HG03139 (cell line): ENCODE measurements at regions not wholly inside any gene's neighbourhood (a gene's known extent, or its start where the extent isn't known, plus 50 kb on each side); places are given as distances from the start of the nearest gene placed in this dataset.

Source experiments
- ATAC-seq: cut with Tn5 transposase; IDR thresholded peaks from one replicate; pipeline ENCODE4 v1.9.1; 2021; ENCODE audit not compliant: unreplicated experiment

DNA sequence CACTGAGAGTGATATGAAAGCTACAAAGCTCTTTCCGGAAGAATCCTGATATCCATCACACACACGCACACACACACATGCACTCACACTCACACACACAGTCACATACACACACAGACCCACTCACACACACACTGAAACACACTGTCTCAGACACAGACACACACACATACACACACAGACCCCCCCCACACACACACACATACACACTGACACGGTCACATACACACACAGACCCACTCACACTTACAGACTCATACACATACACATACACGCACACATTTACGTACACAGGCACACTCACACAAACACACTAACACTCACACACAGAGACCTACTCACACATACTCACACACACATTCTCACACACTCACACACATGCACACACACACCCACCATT is 58.6 kb downstream of the LIG4 start:
- ATAC-seq, result no peak

DNA sequence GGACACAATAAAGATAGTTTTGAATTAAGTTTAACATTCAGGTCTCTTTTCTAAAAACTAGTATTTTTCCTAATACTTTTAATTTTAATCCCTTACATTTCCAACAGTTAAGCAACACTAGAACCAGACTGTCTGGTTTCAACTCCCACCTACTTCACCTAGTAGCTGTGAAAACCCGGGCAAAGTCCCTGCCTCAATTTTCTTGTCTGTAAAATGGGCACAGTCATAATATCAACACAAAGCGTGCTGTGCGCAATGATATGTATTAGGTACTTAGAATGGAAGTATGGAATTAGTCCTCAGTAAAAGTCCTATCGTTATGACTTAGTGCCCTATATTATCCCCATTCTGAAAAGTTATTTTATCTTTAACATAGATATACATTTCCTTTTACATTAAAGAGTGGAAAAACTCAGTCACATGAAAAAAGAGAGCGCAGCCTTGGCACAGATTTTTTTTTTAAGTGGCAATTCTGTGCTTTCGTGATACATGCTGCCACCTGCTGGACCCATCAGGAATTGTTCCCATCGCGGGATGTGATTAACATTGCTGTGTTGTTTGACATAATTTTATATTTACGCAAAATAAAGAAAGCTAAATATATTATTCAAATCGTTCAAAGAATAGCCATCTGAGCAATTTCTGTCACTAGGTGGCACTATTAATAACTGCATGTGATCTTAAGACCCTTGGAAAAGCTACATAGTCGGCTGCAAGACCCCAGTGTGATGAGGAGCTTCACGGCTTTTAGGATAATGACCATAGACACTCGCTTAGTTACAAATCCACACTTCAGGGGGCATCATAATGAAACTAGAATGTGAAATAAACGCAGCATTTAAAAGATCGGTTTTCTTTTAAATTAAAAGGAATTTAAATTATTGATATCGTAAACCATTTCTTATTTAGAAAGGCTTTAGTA is 59.9 kb downstream of the LIG4 start:
- ATAC-seq, result no peak

- ATAC-seq, result no peak
These were observed 60.9 kb downstream of the LIG4 start for GRCh38 chr13:108154421-108154858.

- ATAC-seq, result no peak
These were observed 68.7 kb downstream of the LIG4 start for GRCh38 chr13:108146642-108147041.

DNA sequence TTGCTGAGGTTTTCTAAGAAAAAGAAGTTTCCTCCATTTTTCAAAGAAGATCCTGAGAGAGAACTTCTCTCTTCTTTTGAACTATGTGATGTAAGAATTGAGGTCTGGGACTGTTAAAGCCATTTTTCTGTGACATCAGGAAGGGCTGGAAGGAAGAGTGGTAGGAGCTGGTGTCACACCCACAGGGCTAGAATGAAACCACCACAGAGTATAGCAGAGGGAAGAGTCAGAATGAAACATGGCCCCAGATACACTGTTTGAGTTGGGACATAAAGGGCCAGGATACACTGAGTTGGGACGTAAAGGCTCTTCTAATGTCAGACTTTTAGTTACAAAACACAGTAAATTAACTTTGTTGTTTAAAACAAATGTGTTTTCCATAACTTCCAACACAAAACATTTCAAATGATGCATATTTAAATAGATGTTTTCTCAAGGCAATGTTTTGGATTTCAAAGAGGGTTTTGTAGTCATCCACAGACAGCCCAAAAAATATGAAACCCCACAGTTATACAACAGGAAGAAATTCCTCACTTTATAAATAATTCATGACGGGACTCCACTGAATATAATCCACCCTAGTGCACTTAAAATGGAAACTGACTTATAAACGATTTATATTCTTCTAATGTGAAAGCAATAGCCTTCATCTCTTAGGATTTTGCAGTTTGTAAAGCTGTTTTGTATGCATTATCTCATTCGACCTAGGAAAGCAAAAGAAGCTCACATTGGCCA is 72.5 kb downstream of the LIG4 start:
- no peak for ATAC-seq

DNA sequence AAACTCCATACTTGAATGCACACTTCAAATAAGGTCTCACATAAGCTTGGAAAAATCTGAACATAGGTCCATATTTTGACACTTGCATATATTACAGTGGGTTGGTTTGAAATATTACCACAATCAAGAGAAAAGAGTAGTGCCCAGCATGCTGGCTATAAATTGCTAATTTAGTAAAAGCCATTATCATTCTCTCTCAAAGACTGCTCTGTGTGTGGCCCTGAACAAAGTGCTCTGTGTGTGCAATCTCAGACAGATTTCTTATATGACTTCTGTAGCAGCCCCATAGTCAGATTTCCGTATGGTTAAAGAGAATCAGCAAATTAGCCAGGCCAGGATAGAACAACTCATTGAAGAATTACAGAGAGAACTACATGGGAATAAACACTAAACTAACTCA is 78.2 kb downstream of the LIG4 start:
- ATAC-seq, result no peak

- ATAC-seq, result no peak
These were observed 87.9 kb downstream of the LIG4 start for GRCh38 chr13:108127406-108127805.

DNA sequence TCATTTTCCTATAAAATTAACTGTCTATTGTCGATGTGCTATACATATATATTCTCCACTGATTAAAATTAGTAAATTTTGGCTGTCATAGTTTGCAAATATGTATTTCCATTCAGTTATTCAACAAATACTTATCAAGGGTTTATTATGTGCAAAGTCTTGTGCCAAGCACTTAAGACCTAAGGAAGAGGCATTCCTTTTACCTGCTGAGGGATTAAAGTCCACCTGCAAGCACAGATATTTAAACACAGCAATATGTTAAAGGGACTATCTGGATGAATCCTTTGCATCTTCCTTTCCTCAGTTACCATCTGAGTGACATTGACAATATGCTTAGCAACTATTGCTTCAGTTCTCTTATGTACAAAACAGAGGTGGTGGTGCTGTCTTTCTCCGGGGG is 89.3 kb downstream of the LIG4 start:
- ATAC-seq, result no peak

DNA sequence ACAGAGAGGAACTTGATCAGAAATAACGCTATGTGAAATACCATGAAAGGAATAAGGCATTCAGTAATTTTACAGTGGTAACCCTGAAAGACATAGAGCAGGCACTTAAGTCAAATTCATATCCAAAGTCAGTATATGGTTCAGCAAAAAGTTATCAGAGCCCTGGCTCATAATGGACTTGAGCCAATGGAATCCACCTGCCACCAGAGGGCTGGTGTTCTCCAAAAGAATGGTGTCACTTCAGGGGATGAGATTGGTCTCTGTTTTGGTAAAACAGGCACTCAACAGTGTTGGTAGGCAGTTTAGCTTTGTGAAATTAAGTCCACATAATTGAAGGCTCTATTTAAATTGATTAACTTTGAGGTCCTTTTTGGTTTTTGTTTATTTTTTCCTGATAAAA is 93.9 kb downstream of the LIG4 start:
- no peak for ATAC-seq

DNA sequence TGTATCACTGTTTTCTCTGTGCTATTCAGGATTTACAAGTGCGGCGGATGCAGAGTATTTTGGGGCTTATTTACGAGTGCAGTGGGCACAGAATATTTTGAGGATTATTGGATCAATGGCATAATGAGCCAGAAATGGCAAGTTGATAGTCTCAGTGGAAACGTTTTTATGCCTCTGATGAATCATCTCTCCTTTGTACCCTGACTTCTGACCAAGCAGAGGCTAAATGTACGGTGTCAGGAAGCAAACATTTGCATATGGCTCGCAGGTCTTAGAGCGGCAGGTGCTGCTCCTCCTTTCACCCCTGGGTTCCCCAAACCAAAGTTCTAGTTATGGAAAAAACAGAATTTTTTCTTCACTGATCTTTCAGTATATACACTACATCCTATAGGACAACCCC is 94.5 kb downstream of the LIG4 start:
- ATAC-seq, result no peak

DNA sequence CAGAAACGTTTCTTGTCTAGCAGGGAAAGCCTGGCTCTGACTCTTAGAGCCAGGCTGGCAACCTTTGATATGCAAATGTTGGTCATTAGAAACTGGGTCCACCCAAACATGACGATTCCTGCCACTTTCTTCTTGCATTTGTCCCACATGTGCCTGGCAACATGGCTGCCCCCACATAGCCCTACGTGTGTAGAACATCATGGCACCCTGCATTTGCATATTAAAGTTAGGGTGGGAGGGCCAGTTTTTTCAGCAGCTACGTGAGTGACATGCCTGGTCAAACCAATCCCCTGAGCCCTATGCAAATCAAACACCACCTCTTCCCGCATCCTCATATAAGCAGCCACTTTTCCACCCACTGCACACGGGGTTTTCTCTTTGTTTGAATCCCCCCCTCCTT is 95.0 kb downstream of the LIG4 start:
- ATAC-seq, result no peak

DNA sequence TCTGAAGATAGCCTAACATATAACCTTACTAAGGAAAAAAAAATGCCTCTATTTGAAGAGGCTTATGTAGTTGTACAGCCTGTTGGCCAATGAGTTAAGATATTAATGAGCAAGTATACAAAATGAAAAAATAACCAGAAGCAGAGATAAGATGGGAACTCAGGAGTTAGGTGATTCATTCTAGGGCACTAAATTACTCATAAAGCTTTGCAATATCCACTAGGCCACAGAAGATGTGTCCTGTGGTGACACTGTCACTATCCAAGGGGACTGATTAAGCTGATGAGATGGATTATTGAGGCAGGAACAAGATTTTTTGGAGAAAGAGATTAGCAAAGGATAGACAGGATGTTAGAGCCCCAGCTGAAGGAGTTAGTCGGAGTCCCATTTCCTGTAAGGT is 99.6 kb downstream of the LIG4 start:
- ATAC-seq, result no peak

DNA sequence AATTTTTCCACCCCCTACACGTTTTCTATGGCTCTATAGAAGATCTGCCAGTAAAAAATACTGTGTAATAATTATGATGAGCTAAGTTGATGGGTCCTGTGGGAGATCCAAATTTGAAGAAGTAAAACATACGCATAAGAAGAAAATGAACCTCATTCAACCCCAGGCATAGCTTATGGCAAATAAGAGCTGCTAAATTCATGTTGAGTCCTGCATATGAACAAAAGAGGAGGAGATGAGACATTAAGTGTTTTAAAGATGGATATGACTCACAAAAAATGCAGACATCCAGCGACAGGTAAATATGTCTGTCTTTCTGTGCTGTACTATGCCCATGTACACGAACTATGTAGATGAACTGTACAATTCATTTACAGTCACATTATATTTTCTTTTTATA is 101.9 kb downstream of the LIG4 start:
- no peak for ATAC-seq

DNA sequence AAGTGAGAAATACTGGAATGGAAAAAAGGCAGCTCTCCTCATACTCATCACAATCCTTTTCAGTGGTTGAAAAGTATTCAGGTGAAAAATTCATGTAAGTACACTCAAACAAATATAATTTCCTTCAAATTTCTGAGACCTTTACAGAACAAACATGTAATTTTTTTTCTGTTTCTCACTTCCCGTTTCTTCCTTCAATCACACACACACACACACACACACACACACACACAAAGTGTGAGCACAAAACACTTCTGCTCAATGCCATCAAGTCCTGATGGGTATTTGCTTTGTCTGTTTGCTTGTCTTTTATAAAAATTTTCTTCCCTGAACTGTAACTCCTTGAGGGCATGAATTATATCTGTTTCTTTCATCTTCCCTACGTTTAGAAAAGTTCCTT is 110.6 kb downstream of the LIG4 start:
- ATAC-seq, result no peak

DNA sequence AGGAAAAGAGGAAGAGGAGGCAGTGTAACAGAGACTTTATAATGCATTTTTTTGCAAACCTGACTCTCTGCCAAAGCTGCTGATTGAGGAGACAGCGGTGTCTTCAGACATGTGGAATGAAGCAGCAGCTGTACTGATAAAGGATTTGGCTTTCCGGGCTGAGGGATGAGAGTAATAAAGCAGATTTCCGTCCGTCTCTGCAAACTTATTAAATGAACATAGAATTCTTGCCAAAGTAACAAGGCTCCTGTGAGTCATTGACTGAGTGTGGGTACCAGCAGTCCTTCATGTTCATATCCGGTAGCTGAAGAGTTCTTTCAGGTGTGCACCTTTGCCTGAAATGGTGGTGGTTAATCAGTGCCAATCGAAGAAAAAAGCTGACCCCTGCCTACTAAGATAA is 112.6 kb downstream of the LIG4 start:
- no peak for ATAC-seq

DNA sequence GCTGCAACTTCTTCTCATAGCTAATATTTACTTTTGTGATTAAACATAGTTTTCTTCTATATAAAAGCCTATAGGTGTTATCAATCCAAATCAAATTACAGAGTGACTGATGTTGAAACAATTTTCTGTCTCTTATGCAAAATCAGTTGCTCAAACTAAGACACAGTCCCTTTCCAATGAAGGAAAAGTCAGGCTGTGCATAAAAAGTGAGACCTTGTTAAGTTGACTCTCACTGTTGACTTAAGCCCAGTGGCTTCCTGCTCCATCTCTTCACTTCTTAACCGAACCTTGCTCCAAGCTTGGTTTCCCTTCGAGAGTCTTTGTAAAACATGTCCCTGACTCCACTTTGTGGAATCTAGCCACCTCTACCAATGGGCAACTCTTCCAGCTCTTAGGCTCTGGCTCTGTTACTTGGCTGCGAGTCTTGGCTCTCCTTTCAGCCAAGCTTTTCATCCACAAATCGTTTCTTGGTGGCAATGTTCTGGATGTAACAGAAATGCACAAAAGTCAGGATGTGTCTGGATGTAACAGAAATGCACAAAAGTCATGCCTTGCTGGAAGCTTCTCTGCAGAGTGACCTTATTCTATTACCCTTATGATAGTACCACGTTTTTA is 118.9 kb downstream of the LIG4 start:
- no peak for ATAC-seq

- ATAC-seq, result no peak
These were observed 120.3 kb downstream of the LIG4 start for GRCh38 chr13:108095036-108095435.

GRCh38 chr13:108093616-108094015 is 121.7 kb downstream of the LIG4 start:
- ATAC-seq, result no peak

DNA sequence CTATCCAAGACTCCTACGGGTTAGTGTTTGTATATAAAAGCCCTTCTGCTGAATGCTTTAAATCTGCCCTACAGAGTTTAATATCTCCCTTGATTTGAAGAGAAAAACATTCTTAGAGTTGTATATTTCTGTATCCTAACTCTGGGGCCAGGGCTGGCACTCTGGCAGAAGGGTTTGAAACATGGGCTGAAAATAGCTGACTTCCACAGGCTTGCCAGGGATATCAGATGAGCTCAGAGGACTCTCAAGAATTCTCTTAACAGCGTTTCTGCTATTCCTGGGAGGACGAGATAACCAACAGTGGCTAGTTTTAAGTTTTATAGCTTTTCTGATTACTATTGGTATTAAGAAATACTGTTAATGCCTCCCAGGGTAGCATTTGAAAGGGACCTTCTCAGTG is 127.5 kb downstream of the LIG4 start:
- ATAC-seq, result no peak

DNA sequence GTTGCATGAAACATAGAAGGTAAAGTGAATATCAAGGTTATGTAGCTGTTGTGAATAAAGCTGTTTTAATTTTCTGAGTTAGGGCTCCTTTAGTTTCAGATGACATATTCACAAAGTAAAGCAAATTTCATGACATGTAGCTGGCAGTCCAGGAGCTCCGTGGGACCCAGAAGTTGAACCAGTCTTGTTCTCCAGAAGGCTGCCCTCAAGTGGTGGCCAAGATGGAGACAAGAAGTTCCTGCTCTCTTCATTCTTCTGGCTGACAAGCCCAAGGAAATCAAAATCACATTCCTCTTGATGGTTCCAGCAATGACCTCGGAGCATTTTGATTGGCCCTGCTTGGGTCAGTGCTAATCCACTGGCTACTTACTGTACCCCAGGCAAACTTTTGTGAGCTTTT is 128.7 kb downstream of the LIG4 start:
- ATAC-seq, result no peak

DNA sequence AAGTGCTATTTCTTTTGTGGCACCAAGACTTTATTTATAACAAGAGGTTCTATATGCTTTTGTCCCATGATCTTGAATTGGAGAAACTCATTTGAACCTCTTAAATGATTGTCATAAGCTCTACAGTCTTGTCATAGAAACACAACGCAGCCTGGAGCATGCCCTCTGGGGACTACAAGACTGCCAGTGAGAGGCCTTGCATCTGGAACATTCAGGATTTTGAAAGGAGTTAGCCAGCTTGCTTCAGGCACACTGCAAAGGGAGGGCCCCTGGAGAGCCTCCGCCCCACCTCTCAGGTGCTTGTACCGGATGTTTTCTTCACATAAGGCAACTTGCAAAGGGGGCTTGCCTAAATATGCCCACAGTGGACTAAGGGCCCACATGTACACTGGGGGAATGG is 130.5 kb downstream of the LIG4 start:
- ATAC-seq, result no peak

GRCh38 chr13:108083056-108083455 is 132.3 kb downstream of the LIG4 start:
- ATAC-seq, result no peak
